Endothelial cell of umbilical vein (primary cell): ENCODE measurements at regions not wholly inside any gene's neighbourhood (a gene's known extent, or its start where the extent isn't known, plus 50 kb on each side); places are given as distances from the start of the nearest gene placed in this dataset.

Experiments used
- EZH2 ChIP-seq: IDR thresholded peaks from 2 replicates; pipeline ENCODE4 v1.6.1; 2012; ENCODE audit warnings: borderline replicate concordance, low read depth, mild to moderate bottlenecking, moderate library complexity, low read length, inconsistent platforms; ENCODE audit not compliant: severe bottlenecking
- POLR2AphosphoS5 ChIP-seq: IDR thresholded peaks from 2 replicates; pipeline ENCODE4 v1.6.1; 2012; ENCODE audit warnings: low read depth, mild to moderate bottlenecking, control low read depth, low read length, moderate library complexity; ENCODE audit not compliant: insufficient read depth
- TF ChIP-seq, protein P1 (sequence below), 2 donors: IDR thresholded peaks; 1 replicate in 1 of 2; 2 replicates in 1 of 2; pipeline ENCODE4 v1.5.1; 2011; ENCODE audit warnings: low read length in 2 of 2, mild to moderate bottlenecking in 2 of 2, moderate library complexity in 2 of 2, control low read depth in 1 of 2, inconsistent platforms in 1 of 2, low read depth in 1 of 2; ENCODE audit not compliant: insufficient read depth in 1 of 2; ENCODE audit errors: extremely low read depth in 1 of 2

DNA sequence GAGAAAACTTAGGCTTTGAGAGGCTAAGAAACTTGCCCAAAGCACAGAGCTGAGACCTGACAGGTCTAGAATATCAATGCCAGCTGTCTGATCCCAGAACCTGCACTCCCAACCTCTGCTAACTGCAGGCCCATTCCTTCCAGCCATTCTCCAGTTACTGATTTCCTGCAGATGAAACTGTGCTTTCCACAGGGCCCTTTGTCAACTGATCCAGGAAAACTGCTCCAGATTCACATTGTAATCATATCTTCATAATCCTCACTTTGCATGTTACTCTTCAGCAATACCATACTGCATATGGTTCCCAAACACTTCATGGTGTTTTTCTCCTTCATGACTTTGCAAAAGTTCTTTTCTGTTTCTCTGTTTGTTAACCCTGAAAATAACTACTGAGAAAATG is 100.6 kb downstream of the RAP2A start:
- no peak for TF ChIP-seq EZH2
- TF ChIP-seq, protein P1, sequence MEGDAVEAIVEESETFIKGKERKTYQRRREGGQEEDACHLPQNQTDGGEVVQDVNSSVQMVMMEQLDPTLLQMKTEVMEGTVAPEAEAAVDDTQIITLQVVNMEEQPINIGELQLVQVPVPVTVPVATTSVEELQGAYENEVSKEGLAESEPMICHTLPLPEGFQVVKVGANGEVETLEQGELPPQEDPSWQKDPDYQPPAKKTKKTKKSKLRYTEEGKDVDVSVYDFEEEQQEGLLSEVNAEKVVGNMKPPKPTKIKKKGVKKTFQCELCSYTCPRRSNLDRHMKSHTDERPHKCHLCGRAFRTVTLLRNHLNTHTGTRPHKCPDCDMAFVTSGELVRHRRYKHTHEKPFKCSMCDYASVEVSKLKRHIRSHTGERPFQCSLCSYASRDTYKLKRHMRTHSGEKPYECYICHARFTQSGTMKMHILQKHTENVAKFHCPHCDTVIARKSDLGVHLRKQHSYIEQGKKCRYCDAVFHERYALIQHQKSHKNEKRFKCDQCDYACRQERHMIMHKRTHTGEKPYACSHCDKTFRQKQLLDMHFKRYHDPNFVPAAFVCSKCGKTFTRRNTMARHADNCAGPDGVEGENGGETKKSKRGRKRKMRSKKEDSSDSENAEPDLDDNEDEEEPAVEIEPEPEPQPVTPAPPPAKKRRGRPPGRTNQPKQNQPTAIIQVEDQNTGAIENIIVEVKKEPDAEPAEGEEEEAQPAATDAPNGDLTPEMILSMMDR (IDR thresholded peaks at IDR 0.05; ENCODE audit: extremely low read depth in 1 of 2, insufficient read depth in 1 of 2, low read depth in 1 of 2, low read length in 2 of 2), result no peak
- no peak for TF ChIP-seq POLR2AphosphoS5
